MG63 (cell line): ENCODE measurements at regions not wholly inside any gene's neighbourhood (a gene's known extent, or its start where the extent isn't known, plus 50 kb on each side); places are given as distances from the start of the nearest gene placed in this dataset.

Experiments
- DNase-seq: peaks from one replicate; pipeline ENCODE4 v3.0.0-alpha.2; 2020
- H3K27me3 ChIP-seq: fragments of 250-450 bp; sonication (Bioruptor Pico); 2 replicates; pipeline ENCODE4 v1.5.1; 2020; ENCODE audit warnings: mild to moderate bottlenecking, moderate library complexity
- H3K36me3 ChIP-seq: fragments of 250-450 bp; sonication (Bioruptor Pico); 2 replicates; pipeline ENCODE4 v1.5.1; 2020; ENCODE audit warnings: mild to moderate bottlenecking, moderate library complexity
- H3K4me3 ChIP-seq: fragments of 250-450 bp; sonication (Bioruptor Pico); 2 replicates; pipeline ENCODE4 v1.5.1; 2020; ENCODE audit warnings: mild to moderate bottlenecking, moderate library complexity
- H3K9me3 ChIP-seq: fragments of 250-450 bp; sonication (Bioruptor Pico); 2 replicates; pipeline ENCODE4 v1.5.1; 2020; ENCODE audit warnings: mild to moderate bottlenecking, moderate library complexity

DNA sequence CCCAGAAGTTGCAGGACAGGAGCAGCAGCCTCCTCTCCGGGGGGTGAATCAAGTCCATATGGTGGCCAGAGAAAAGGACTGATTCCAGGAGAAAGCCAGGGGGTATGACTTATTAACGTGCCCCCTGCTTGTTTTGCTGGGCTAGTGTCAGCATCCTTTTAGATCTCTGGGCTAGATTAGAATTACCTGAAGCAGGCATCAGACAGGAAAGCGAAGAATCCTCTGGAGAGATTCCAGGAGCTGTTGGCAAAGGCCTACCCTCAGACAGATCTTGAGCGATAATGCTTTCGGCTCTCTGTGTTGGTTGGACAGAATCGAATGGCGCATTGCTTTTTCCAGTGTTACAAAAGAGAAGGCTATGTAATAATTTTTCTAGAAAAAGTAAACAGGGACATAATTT, 164.0 kb upstream of the GLI3 start:
- Histone ChIP-seq H3K9me3 (no peaks in the 10 kb centered on the region), H3K4me3 (no peak overlapping the region), H3K36me3 (no peaks in the 10 kb centered on the region), H3K27me3 (no peaks in the 10 kb centered on the region)
- no peak for DNase-seq

DNA sequence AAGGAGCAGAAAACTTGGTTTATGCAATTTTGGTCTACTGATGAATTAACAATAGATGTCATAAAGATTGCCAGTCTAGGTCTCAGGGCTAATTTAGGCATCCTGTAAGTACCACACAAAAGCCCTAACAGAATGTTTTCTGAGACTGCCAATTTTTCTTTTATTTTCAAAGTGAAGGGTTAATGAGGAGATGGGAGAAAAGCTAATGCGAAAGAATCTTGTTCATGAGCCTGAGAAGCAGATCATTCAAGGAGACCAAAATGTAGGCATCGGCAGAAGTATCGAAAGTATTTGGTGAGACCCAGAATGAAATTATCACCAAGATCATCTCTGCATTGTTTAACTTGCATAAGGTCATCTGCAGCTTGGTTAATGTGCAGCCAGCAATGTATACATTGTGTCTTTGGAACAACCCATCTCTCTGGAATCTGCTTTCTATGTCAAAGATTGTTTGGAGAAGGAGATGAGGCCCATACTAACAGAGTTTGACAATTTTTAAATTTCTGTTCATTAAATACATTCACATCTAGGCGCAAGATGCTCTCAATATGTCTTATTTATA, 163.3 kb upstream of the GLI3 start:
- H3K27me3 ChIP-seq: no peaks in the 10 kb centered on the region
- DNase-seq: no peak
- H3K9me3 ChIP-seq: no peaks in the 10 kb centered on the region
- H3K36me3 ChIP-seq: no peaks in the 10 kb centered on the region
- no peak overlapping the region for H3K4me3 ChIP-seq

DNA sequence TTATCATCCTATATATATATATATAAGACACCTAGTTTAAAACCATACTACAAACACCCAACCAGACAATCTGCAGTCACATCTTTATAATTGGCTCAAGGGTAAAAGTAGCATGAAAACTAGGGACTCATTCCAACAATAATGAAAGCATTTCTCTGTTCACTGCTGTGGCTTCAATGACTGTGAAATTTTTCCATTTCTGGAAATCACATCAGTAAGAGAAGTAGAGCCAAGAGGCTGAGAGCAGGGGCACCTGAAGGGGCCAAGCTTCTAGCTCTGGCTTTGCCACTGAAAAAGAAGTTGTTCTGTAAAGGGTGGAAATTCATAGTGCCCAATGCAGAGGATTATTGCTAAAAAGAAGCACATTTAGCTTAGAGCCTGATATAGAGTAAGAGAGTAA, 158.6 kb upstream of the GLI3 start:
- Histone ChIP-seq H3K4me3 (no peak overlapping the region), H3K9me3 (no peaks in the 10 kb centered on the region), H3K36me3 (no peaks in the 10 kb centered on the region), H3K27me3 (no peaks in the 10 kb centered on the region)
- DNase-seq: no peak

DNA sequence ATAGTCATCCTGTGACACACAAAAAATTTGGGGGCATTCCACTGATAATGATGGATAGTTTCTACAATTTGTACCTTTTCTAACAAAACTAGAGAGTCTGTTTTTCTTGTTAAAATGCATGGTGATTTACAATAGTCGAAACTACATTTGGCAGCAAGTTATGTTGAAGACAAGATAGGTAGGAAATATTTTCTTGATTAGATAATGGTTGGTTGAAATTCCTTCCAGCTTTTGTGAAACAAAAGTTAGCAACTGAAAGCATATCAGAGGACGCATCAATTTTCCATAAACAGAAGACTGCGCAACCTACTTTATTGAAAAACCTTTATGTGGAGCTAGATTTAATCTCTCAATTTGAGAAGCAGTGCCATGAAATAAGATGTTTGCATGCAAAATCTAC, 155.8 kb upstream of the GLI3 start:
- Histone ChIP-seq H3K27me3 (no peaks in the 10 kb centered on the region), H3K4me3 (no peak overlapping the region), H3K9me3 (no peaks in the 10 kb centered on the region), H3K36me3 (no peaks in the 10 kb centered on the region)
- no peak for DNase-seq

DNA sequence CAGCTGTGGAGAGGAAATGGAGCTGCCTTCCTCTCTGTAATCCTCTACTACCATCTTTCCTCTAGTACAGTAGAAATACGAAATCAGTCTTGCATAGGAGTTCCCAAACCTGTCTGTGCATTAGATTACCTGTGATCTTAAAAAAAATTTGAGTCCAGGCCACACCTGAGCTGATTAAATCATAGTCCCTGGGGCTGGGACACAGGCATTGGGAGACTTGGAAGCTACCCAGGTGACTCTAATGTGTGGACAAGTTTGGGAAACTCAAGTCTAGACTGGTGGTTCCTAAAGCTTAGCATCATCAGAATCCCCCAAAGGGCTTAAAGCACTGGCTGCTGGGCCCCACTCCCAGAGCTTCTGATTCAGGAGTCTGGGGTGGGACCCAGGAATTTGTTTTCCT, 152.7 kb upstream of the GLI3 start:
- no peak for DNase-seq
- H3K9me3 ChIP-seq: no peaks in the 10 kb centered on the region

DNA sequence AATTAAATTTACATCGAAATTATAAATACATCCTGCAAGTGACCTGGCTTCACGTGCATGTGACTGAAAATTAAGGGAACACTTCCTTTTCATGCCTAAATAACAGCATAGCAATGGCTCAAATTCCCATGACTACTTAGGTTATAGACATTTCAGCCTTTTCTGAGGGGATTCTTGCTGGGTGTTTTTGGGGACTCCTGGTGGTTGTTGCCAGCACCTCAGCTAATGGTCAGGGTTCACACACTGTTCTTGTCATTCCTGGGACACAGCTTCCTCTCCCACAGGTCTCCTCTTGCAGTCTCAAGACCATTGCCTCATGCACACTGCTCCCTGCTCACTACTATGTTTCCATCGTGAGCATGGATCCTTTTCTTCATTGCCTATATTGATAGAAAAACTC, 148.9 kb upstream of the GLI3 start:
- Histone ChIP-seq H3K36me3 (no peaks in the 10 kb centered on the region), H3K27me3 (no peaks in the 10 kb centered on the region), H3K4me3 (no peak overlapping the region), H3K9me3 (no peaks in the 10 kb centered on the region)
- no peak for DNase-seq

More for the DNA sequence above, 152.7 kb upstream of the GLI3 start:
- H3K36me3 ChIP-seq: no peaks in the 10 kb centered on the region
- no peak overlapping the region for H3K4me3 ChIP-seq
- no peaks in the 10 kb centered on the region for H3K27me3 ChIP-seq

DNA sequence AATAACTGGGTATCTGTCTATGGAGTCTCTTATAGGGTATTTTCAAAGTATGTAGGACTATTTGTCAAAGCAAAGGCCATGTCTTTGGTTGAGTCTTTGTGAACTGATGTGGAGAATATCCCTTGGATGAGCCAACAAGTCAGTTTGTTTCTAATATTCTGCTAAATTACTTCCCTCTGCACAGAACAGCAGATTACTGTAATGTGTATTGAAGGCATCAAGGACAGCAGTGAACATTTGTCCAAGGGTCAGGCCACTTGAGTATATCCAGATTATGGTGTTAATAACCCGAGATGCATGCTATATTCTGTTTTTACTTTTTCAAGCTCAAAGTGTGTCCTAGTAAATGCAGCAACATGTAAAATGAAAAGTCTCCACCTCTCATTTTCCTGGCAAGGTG, 144.2 kb upstream of the GLI3 start:
- H3K27me3 ChIP-seq: no peaks in the 10 kb centered on the region
- H3K4me3 ChIP-seq: no peak overlapping the region
- H3K9me3 ChIP-seq: no peaks in the 10 kb centered on the region
- DNase-seq: no peak
- no peaks in the 10 kb centered on the region for H3K36me3 ChIP-seq

DNA sequence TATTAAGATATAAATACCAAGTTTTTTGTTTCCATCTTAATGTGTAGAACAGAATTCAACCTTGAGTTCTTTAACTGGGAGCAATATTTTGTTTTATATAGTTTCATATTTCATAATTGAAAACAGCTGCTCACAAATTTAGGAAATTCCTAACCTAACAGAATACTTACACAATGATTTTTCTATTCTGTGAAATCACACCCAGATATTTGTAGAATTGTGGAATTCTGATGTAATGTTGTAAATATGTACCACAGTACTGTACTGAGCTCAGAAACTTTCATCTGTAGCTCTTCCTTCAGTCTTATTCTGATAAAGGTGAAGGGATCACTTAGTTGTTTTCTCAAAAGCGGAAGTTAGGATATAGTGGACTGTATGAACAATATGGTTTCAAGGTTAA, 143.4 kb upstream of the GLI3 start:
- no peaks in the 10 kb centered on the region for H3K9me3 ChIP-seq
- no peaks in the 10 kb centered on the region for H3K36me3 ChIP-seq
- H3K27me3 ChIP-seq: no peaks in the 10 kb centered on the region
- DNase-seq: no peak
- H3K4me3 ChIP-seq: no peak overlapping the region

DNA sequence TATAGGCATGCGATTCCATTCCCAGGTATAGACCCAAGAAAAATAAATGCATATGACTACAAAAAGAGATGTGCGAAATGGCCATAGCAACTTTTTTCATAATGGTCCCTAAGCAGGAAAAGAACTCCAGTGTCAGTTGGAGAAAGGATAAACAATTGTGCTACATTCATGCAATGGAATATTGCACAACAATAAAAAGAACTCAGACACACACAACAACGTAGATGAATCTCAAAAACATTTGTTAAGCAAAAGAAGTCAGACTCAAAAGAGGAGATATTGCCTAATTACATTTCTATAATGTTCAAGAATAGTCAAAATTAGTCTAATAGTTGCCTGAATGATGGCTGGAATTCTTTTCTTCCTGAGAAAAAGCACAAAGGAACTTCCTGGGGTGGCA, 141.1 kb upstream of the GLI3 start:
- Histone ChIP-seq H3K4me3 (no peak overlapping the region), H3K9me3 (no peaks in the 10 kb centered on the region), H3K36me3 (no peaks in the 10 kb centered on the region), H3K27me3 (no peaks in the 10 kb centered on the region)
- DNase-seq: no peak

DNA sequence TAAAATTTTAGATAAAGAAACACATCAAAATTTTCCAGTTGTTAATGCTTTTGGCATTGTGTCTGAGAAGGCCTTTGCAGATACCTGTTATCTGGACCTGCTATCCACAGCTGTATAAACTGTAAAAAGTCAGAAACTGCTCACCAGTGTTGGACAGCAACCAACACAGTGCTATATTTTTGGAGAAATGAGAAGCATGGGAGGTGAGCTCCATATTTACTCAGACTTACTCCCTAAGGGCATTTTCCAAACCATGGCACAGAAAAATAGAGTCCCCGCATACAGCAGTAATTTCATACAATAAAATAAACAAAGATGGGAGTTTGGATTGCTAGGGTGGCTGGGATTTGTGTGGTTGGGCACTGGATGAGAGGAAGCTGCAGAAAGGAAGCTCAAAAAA, 136.3 kb upstream of the GLI3 start:
- no peaks in the 10 kb centered on the region; the same call in 1 of the 2 replicates for H3K9me3 ChIP-seq
- no peaks in the 10 kb centered on the region for H3K27me3 ChIP-seq
- DNase-seq: no peak
- H3K4me3 ChIP-seq: no peak overlapping the region
- H3K36me3 ChIP-seq: no peaks in the 10 kb centered on the region

DNA sequence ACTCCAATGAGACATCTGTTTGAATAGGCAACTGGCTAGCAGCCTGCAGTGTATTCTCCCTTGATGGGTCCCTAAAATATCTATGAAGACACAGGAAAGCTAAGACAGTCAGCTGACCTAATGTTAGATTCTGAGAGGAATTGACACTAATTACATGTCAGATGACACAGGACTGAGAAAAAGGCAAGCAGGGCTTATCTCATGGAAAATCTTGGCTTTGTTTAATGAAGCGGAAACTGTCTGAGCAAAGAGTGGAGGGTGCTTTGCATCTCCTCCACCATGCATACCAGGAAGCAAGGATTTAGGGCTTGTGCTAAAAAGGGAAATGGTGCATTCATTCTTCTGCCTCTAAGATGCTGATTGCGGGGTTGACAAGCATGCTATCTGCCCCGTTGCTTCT, 135.5 kb upstream of the GLI3 start:
- no peak overlapping the region for H3K4me3 ChIP-seq
- DNase-seq: no peak
- no peaks in the 10 kb centered on the region for H3K36me3 ChIP-seq
- no peaks in the 10 kb centered on the region; the same call in 1 of the 2 replicates for H3K9me3 ChIP-seq
- H3K27me3 ChIP-seq: no peaks in the 10 kb centered on the region

DNA sequence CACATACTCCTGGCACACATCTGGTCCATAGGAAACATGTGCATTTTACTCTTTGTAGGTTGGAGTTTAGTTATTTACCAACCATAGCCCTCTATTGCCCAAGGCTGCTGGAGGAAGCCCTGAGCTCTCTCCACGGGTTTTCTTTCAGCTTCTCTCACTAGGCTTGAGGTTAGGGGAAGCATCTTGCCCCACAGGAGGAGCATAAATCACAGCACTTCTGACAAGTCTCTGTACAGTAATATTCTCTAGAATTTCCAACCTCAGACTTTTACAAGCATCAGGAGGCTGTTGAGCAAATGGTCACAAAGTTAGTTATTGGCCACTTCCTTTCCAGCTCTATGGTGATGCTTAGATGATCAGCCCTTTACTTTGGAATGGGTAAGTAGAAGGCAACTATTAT, 122.9 kb upstream of the GLI3 start:
- no peaks in the 10 kb centered on the region for H3K27me3 ChIP-seq
- no peaks in the 10 kb centered on the region for H3K36me3 ChIP-seq
- 0 out of 2 replicates have a peak, but pooled peaks cover 3% of the 10 kb centered on the region for H3K9me3 ChIP-seq
- no peak for DNase-seq
- no peak overlapping the region for H3K4me3 ChIP-seq

DNA sequence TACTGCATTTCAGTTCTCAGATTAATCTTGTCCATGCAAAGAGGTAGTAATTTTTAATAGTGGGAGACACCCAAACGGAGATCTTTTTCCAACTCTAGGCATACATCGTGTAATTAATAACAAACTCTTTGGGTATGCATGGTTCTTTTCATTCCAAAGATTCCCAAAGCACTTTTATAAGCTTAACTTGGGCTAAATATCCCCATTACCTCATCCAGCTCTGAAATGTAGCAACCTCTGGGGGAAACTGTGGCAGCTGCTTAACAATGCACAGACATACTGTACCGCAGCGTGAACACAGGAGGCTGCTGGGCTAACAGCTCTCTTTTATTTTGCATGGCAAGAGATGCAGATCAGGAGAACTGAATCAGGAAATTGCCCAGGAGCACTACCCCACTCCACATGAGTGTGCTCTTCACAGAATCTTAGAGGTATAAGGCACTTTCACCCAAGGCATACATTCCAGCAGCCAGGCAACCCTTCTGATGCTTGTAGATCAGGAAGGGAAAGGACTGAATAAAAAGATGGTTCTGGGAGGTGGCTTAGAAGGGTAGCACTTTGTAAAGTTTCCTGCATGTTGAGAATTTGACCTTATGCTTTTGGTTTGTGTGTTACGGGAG, 114.4 kb upstream of the GLI3 start:
- H3K27me3 ChIP-seq: no peaks in the 10 kb centered on the region
- peak; percentile 9 for DNase-seq
- no peak overlapping the region for H3K4me3 ChIP-seq

DNA sequence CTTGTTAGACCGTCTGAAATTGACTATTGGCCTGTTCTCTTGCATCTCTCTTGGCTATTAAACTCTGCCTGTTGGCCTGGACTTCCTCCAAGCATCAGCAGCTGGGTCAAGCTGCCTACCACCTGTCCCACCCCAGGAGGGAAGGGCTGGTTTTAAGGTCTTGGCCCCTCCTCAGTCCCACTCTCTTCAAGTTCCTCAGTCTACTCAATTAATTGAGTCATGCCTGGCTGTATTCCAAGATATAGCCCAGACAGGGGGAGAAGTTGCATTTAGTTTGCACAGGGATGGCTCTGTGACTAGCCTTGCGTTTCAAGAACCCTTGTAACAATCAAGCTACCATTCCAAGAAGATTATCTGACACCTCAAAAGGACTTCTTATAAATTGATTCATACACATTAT, 113.8 kb upstream of the GLI3 start:
- no peak overlapping the region for H3K4me3 ChIP-seq
- H3K27me3 ChIP-seq: no peaks in the 10 kb centered on the region
- H3K36me3 ChIP-seq: no peaks in the 10 kb centered on the region
- no peaks in the 10 kb centered on the region for H3K9me3 ChIP-seq
- DNase-seq: peak; percentile 67

More for the DNA sequence above, 114.4 kb upstream of the GLI3 start:
- no peaks in the 10 kb centered on the region for H3K36me3 ChIP-seq
- no peaks in the 10 kb centered on the region for H3K9me3 ChIP-seq

DNA sequence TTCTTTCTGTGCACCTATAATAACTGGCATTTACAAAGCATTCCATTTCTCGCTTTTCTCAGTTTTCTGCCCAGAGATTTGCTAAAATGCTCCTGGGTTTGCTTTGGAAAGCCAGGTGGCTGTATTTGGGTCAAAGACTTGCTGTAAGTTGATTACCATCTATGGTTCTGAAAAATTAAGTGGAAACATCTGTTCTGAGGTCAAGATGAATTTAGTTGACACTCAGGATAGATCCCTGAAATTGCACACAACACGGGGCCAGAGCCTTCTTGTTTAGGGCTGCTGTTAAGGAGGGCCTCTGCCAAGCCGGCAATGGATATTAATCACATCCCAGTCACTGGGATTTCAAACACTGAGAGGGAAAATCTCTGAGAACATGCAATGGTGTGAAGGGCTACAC, 111.6 kb upstream of the GLI3 start:
- DNase-seq: no peak
- no peaks in the 10 kb centered on the region for H3K36me3 ChIP-seq
- no peak overlapping the region for H3K4me3 ChIP-seq
- no peaks in the 10 kb centered on the region for H3K9me3 ChIP-seq
- H3K27me3 ChIP-seq: no peaks in the 10 kb centered on the region

DNA sequence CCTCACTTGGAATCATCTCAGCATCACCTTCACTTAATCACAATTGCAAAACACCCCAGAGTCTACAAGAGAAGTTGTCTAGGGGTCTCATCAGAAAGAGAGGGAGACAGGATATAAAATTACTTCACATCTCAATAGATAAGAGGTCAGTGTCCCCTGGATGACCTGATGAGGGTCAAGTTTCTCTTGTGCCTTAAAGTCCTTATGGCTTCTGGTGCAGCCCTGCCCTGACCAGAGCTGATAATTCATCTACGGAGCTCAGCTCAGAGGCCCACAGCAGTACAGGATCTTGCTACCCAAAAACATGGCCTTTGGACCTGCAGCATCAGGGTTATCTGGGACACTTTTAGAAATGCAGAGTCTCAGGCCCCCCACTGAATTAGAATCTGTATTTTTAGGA, 111.1 kb upstream of the GLI3 start:
- no peak for DNase-seq
- H3K9me3 ChIP-seq: no peaks in the 10 kb centered on the region
- H3K4me3 ChIP-seq: no peak overlapping the region
- no peaks in the 10 kb centered on the region for H3K36me3 ChIP-seq
- no peaks in the 10 kb centered on the region for H3K27me3 ChIP-seq

DNA sequence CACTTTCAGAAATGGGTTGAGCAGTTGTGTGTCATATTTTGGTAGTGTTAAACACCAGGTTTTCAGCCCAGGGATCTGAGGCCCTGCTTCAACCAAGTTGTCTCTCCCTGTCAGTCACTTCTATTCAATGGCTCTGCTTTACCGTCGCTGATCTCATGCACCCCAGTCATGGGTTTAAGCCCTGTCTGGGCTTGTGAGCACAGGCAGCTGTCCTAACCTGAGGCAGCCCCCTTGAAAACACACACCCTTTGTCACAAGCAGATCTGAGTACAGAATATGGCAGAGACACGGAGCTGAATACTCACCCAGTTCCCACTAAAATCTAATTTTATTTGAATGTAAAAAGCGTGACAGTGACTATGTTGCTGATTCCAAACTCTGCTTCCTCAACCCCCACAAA, 110.6 kb upstream of the GLI3 start:
- Histone ChIP-seq H3K9me3 (no peaks in the 10 kb centered on the region), H3K4me3 (no peak overlapping the region), H3K36me3 (no peaks in the 10 kb centered on the region), H3K27me3 (no peaks in the 10 kb centered on the region)
- DNase-seq: no peak

DNA sequence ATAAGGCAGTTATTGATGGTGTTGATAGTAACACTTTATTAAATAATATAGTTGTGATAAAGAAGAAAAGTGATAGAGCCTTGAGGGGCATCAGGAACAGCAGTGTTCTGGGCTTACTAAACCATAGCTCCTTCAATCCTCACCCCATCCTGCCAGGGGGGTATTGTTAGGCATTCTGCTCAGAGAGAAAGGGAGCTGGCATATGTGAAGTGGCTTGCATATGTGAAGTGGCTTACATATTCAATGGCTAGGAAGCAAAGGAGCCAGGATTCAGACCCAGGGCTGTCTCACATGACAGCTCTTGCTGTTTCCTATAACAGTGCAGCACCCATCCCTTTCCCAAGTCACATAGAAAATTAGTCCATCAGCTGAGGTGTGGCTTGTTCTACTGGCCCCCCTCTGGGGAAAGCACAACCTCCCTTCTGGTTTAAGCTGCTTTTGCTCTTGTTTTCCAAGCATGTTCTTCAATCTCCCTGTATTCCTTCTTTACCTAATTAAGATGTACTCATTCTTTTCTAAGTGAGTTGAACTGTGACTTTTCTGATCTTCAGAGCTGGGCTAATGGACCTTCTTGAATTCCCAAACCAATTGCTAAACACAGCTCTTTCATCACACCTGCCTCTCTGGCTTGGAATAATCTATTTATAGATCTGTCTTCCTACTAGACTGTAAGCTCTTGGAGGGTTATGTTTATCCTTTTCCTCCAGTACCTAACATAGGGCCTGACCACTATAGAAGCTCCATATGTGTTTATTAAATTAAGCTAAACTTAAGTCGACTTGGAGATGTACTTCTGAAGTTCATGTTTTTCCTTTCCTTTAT, 108.7 kb upstream of the GLI3 start:
- Histone ChIP-seq H3K36me3 (no peaks in the 10 kb centered on the region), H3K9me3 (no peaks in the 10 kb centered on the region), H3K27me3 (no peaks in the 10 kb centered on the region), H3K4me3 (no peak overlapping the region)
- no peak for DNase-seq
